HCT116 (cell line): ENCODE measurements at regions not wholly inside any gene's neighbourhood (a gene's known extent, or its start where the extent isn't known, plus 50 kb on each side); places are given as distances from the start of the nearest gene placed in this dataset.
"Not testable (repeated sequence)": the region's sequence is repeated elsewhere in the genome, so short reads cannot be mapped to it uniquely, and the experiment has no call there.

ENCODE experiments used
- ATAC-seq: fragments of 200-7000 bp; cut with Tn5 transposase; 2 replicates; pipeline ENCODE4 v1.9.1; 2020; ENCODE audit warnings: mild to moderate bottlenecking, moderate library complexity
- BruUV-seq: library from RNA; stranded (reverse); fragments of 400-500 nt; replicated peaks from 2 replicates; lab custom pipeline; 2021; lab: Mats Ljungman, UMichigan
- CTCF ChIA-PET: fragments of 300-600 bp; sonication (Branson Sonifier 250); formaldehyde crosslinking; loops from one replicate; lab custom pipeline; 2021; ENCODE audit warnings: antibody characterized with exemption; lab: Charles Lee
- POLR2A ChIA-PET: fragments of 300-600, 350-600 bp; sonication (Branson Sonifier 250); formaldehyde crosslinking; loops from one replicate; lab custom pipeline; 2021; ENCODE audit warnings: antibody characterized with exemption; lab: Charles Lee
- RAD21 ChIA-PET, 2 experiments: fragments of 300-600 bp; sonication (Branson Sonifier 250); formaldehyde crosslinking; loops; one replicate each; lab custom pipeline; 2023; ENCODE audit warnings: low total read pairs in 2 of 2; ENCODE audit not compliant: uncharacterized antibody in 2 of 2, unreplicated experiment in 2 of 2, low non-redundant PET in 1 of 2; lab: Charles Lee
- DNase-seq: peaks from one replicate; pipeline ENCODE4 v3.0.0-alpha.2; 2010; ENCODE audit warnings: low read depth, low spot score
- H2AFZ ChIP-seq: fragments of 200-600 bp; shearing (Covaris generic), sonication (generic); 2 replicates; pipeline ENCODE4 v1.6.1; 2017; ENCODE audit warnings: low read depth, mixed run types, mixed read lengths, antibody characterized with exemption, low read length; ENCODE audit not compliant: poor library complexity, severe bottlenecking
- H3K27ac ChIP-seq: 2 replicates; pipeline ENCODE4 v1.5.1; 2012; ENCODE audit warnings: low read depth, low read length
- H3K27me3 ChIP-seq: fragments of 200-600 bp; sonication (generic); 2 replicates; pipeline ENCODE4 v1.6.1; 2016; ENCODE audit warnings: mixed run types, low read length, mixed read lengths; ENCODE audit not compliant: insufficient read depth
- H3K36me3 ChIP-seq, 2 experiments: fragments of 200-500 bp in 1 of 2; fragments of 200-600 bp in 1 of 2; sonication (Bioruptor generic) in 1 of 2; sonication (generic) in 1 of 2; 2 replicates each; pipeline versions ENCODE4 v1.5.1 to v1.6.1; 2014 to 2016; ENCODE audit warnings: low read length in 2 of 2, inconsistent platforms in 1 of 2, mixed read lengths in 1 of 2, mixed run types in 1 of 2; ENCODE audit not compliant: insufficient read depth in 2 of 2, control insufficient read depth in 1 of 2
- H3K4me1 ChIP-seq, 2 experiments: fragments of 200-600 bp in 1 of 2; sonication (generic) in 1 of 2; 2 replicates each; pipeline versions ENCODE4 v1.5.1 to v1.6.1; 2012 to 2017; ENCODE audit warnings: low read length in 2 of 2, inconsistent platforms in 1 of 2, mild to moderate bottlenecking in 1 of 2, mixed read lengths in 1 of 2, mixed run types in 1 of 2, moderate library complexity in 1 of 2; ENCODE audit not compliant: insufficient read depth in 2 of 2, control insufficient read depth in 1 of 2
- H3K4me2 ChIP-seq: fragments of 200-600 bp; sonication (generic); 2 replicates; pipeline ENCODE4 v1.6.1; 2017; ENCODE audit warnings: mixed run types, low read length, mixed read lengths
- H3K4me3 ChIP-seq, 2 experiments: fragments of 200-600 bp in 1 of 2; sonication (generic) in 1 of 2; replicated peaks in 1 of 2; 2 replicates each; pipeline ENCODE4 v1.5.1; 2011 to 2016; ENCODE audit warnings: low read length in 2 of 2, control low read depth in 1 of 2, low read depth in 1 of 2, mild to moderate bottlenecking in 1 of 2, mixed read lengths in 1 of 2, mixed run types in 1 of 2
- H3K79me2 ChIP-seq: fragments of 200-600 bp; sonication (generic); 2 replicates; pipeline ENCODE4 v1.6.1; 2017; ENCODE audit warnings: mild to moderate bottlenecking, mixed run types, low read length, moderate library complexity, mixed read lengths; ENCODE audit not compliant: insufficient read depth
- H3K9ac ChIP-seq: fragments of 200-600 bp; sonication (generic); 2 replicates; pipeline ENCODE4 v1.6.1; 2016; ENCODE audit warnings: low read length, mixed read lengths
- H3K9me2 ChIP-seq: fragments of 200-600 bp; sonication (generic), shearing (Covaris generic); 2 replicates; pipeline ENCODE4 v1.6.1; 2017; ENCODE audit warnings: mixed run types, mild to moderate bottlenecking, moderate library complexity; ENCODE audit not compliant: insufficient read depth
- H3K9me3 ChIP-seq, 2 experiments: fragments of 200-500 bp in 1 of 2; fragments of 200-600 bp in 1 of 2; sonication (Bioruptor generic) in 1 of 2; sonication (generic) in 1 of 2; 2 replicates each; pipeline ENCODE4 v1.6.1; 2014 to 2017; ENCODE audit warnings: low read length in 2 of 2, mixed read lengths in 2 of 2, inconsistent platforms in 1 of 2, low read depth in 1 of 2, mild to moderate bottlenecking in 1 of 2, mixed run types in 1 of 2, moderate library complexity in 1 of 2; ENCODE audit not compliant: control insufficient read depth in 1 of 2, insufficient read depth in 1 of 2
- H4K20me1 ChIP-seq: fragments of 200-600 bp; sonication (generic), shearing (Covaris generic); 2 replicates; pipeline ENCODE4 v1.6.1; 2017; ENCODE audit warnings: mixed run types, mild to moderate bottlenecking, moderate library complexity; ENCODE audit not compliant: insufficient read depth
- ATF3 ChIP-seq: IDR thresholded peaks from 2 replicates; pipeline ENCODE4 v1.6.1; 2012
- CBX3 ChIP-seq: IDR thresholded peaks from 2 replicates; pipeline ENCODE4 v1.6.1; 2012; ENCODE audit warnings: low read depth
- CEBPB ChIP-seq: IDR thresholded peaks from 2 replicates; pipeline ENCODE4 v1.6.1; 2012; ENCODE audit warnings: low read depth
- EZH2 ChIP-seq: fragments of 200-600 bp; sonication (generic); IDR thresholded peaks from 2 replicates; pipeline ENCODE4 v1.6.1; 2017; ENCODE audit warnings: antibody characterized with exemption, mixed run types
- EZH2phosphoT487 ChIP-seq: fragments of 200-600 bp; IDR thresholded peaks from 2 replicates; pipeline ENCODE4 v1.6.1; 2018; ENCODE audit warnings: antibody characterized with exemption, borderline replicate concordance
- FOSL1 ChIP-seq: IDR thresholded peaks from 2 replicates; pipeline ENCODE4 v1.6.1; 2012; ENCODE audit warnings: low read depth
- JUND ChIP-seq: IDR thresholded peaks from 2 replicates; pipeline ENCODE4 v1.6.1; 2012
- MAX ChIP-seq: IDR thresholded peaks from 2 replicates; pipeline ENCODE4 v1.6.1; 2012
- POLR2AphosphoS5 ChIP-seq: IDR thresholded peaks from 2 replicates; pipeline ENCODE4 v1.6.1; 2011; ENCODE audit warnings: mild to moderate bottlenecking, low read depth, low read length, moderate library complexity
- RAD21 ChIP-seq: IDR thresholded peaks from 2 replicates; pipeline ENCODE4 v1.6.1; 2012; ENCODE audit warnings: low read depth, mild to moderate bottlenecking
- REST ChIP-seq: IDR thresholded peaks from 2 replicates; pipeline ENCODE4 v1.6.1; 2012; ENCODE audit warnings: low read depth
- SIN3A ChIP-seq: IDR thresholded peaks from 2 replicates; pipeline ENCODE4 v1.6.1; 2012; ENCODE audit warnings: low read depth
- SP1 ChIP-seq: IDR thresholded peaks from 2 replicates; pipeline ENCODE4 v1.6.1; 2012; ENCODE audit warnings: low read depth
- SRF ChIP-seq: IDR thresholded peaks from 2 replicates; pipeline ENCODE4 v1.6.1; 2012; ENCODE audit warnings: low read depth
- TCF7L2 ChIP-seq: IDR thresholded peaks from 2 replicates; pipeline ENCODE4 v1.7.0; 2011; ENCODE audit warnings: borderline replicate concordance, inconsistent platforms; ENCODE audit not compliant: insufficient read depth, insufficient read length; ENCODE audit errors: extremely low read depth
- YY1 ChIP-seq: IDR thresholded peaks from 2 replicates; pipeline ENCODE4 v1.6.1; 2011; ENCODE audit warnings: low read length, low read depth, moderate library complexity, mild to moderate bottlenecking; ENCODE audit not compliant: insufficient replicate concordance; ENCODE audit errors: extremely low read depth
- ZBTB33 ChIP-seq: IDR thresholded peaks from 2 replicates; pipeline ENCODE4 v1.6.1; 2011; ENCODE audit warnings: mild to moderate bottlenecking, low read length, moderate library complexity; ENCODE audit not compliant: insufficient replicate concordance; ENCODE audit errors: extremely low read depth
- ZFX ChIP-seq: fragments of 450-650 bp; IDR thresholded peaks from 2 replicates; pipeline ENCODE4 v1.6.1; 2017
- ZNF274 ChIP-seq: fragments of 200-500 bp; sonication (Bioruptor generic); IDR thresholded peaks from 2 replicates; pipeline ENCODE4 v1.6.1; 2014; ENCODE audit warnings: mild to moderate bottlenecking, low read depth, low read length, inconsistent platforms
- intact Hi-C: fragments of 100-400 bp; cut with micrococcal nuclease; formaldehyde crosslinking; loops from 2 replicates; pipeline ENCODE4 v1.10.0; 2022

GRCh38 chr17:13152501-13152900 is 134.7 kb upstream of the ELAC2 start:
- TF ChIP-seq EZH2phosphoT487 (no peak), YY1 (no peak), MAX (no peak), ZBTB33 (no peak), SRF (no peak), TCF7L2 (no peak), SP1 (no peak), JUND (no peak), SIN3A (no peak), FOSL1 (no peak), ZFX (no peak), REST (no peak), CEBPB (no peak), ATF3 (no peak), RAD21 (no peak), EZH2 (no peak), ZNF274 (no peak), POLR2AphosphoS5 (no peak), CBX3 (no peak)
- Histone ChIP-seq H3K4me3 (no peak overlapping the region), H3K27ac (no peak overlapping the region), H3K9ac (no peak overlapping the region), H3K4me2 (no peak overlapping the region), H3K4me1 (no peaks in the 10 kb centered on the region), H3K27me3 (0 out of 2 replicates have a peak, but pooled peaks cover 3% of the 10 kb centered on the region), H4K20me1 (no peaks in the 10 kb centered on the region), H2AFZ (no peak overlapping the region), H3K79me2 (no peaks in the 10 kb centered on the region), H3K36me3 (no peaks in the 10 kb centered on the region), H3K9me2 (no peaks in the 10 kb centered on the region), H3K9me3 (no peaks in the 10 kb centered on the region)
- no TSS peak for BruUV-seq
- RAD21 ChIA-PET, result no interaction called here
- CTCF ChIA-PET, result no interaction called here
- DNase-seq (no peak), ATAC-seq (no peak)
- intact Hi-C loops, result no loop called here
- POLR2A ChIA-PET, result no interaction called here

- intact Hi-C loops, H4K20me1 ChIP-seq, H3K9me3 ChIP-seq, BruUV-seq, H3K4me3 ChIP-seq, H3K4me2 ChIP-seq, H3K9me2 ChIP-seq, RAD21 ChIA-PET, CTCF ChIA-PET, H3K9ac ChIP-seq, DNase-seq, H3K79me2 ChIP-seq, H3K36me3 ChIP-seq, H2AFZ ChIP-seq, H3K27ac ChIP-seq, H3K27me3 ChIP-seq, H3K4me1 ChIP-seq, ATAC-seq, POLR2A ChIA-PET: not testable (repeated sequence)
Observed at GRCh38 chr17:13150738-13151137, 132.9 kb upstream of the ELAC2 start.
